ENCODE measurements at regions not wholly inside any gene's neighbourhood (a gene's known extent, or its start where the extent isn't known, plus 50 kb on each side); places are given as distances from the start of the nearest gene placed in this dataset.

DNA sequence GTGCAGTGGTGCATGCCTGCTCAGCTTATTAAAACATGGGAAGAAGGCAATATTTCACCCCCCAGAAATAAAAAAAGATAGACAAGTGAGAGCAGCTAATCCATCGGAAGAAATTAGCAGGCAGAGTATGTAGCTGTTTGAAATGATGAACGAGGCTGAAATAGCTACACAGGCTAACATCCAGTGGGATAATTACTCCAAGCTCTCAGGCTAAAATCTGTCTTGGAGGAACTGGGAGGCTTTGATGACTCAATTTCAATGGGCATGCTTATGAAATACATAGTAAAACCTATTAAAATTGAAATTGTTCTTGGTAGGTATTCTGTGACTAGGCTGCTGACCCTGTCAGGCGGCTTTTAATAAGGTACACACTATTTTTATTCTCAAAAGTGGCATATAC is 84.1 kb upstream of the RRP15 start:
- peaks cover 32% of the 10 kb centered on the region for H3K4me1 ChIP-seq
- DNase-seq (ENCODE audit: low spot score in 2 of 2), result peak; percentile 15 to 61
- H3K36me3 ChIP-seq (replicated peaks), result no peaks in the 10 kb centered on the region
- H3K4me3 ChIP-seq, result peak overlapping the region; percentile 3
- no peaks in the 10 kb centered on the region for H3K27me3 ChIP-seq (ENCODE audit: low read depth)
- no peaks in the 10 kb centered on the region for H3K9me3 ChIP-seq
- in situ Hi-C loops (cut with MboI; ENCODE audit: low sequenced_read_pairs), result no loop called here

DNA sequence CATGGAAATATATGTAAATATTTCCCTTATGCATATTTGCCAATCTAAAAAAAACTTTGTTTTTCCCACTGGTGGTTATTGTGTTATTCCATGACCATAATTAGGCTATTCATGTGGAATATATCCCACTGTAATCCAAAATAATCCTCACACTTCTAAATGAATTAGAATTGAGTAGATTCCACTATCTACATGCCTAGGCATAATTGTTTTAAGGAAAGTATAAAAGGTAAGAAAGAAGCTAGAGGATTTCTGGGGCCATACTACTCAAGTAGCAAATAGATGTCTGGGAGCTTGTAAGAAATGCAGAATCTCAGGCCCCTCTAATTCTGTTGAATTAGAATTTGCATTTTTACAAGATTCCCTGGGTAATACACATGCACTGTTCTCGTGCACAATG is 83.5 kb upstream of the RRP15 start:
- DNase-seq (ENCODE audit: low spot score in 2 of 2), result peak; percentile 26 to 93
- Histone ChIP-seq H3K27me3 (ENCODE audit: low read depth) (no peaks in the 10 kb centered on the region), H3K36me3 (replicated peaks) (no peaks in the 10 kb centered on the region), H3K4me1 (peaks cover 32% of the 10 kb centered on the region), H3K4me3 (no peak overlapping the region), H3K9me3 (no peaks in the 10 kb centered on the region)
- in situ Hi-C loops (cut with MboI; ENCODE audit: low sequenced_read_pairs), result no loop called here

DNA sequence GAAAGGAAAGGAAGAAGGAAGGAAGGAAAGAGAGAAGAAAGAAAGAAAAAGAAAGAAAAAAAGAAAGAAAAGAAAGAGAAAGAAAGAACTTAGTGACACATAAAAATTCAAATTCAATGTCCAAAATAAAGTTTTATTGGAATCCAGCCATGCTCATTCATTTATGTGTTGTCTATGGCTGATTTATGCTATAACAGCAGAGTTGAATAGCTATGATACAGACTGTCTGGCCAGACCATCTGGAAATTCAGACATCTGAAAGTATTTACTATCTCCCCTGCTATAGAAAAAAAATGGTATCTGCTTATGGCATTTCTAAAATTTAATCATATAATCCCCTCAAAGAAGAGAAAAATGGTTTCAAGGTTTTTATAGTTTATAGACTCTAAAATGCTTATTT is 79.4 kb upstream of the RRP15 start:
- Histone ChIP-seq H3K36me3 (replicated peaks) (no peaks in the 10 kb centered on the region), H3K9me3 (no peaks in the 10 kb centered on the region), H3K27me3 (ENCODE audit: low read depth) (no peaks in the 10 kb centered on the region), H3K4me3 (no peak overlapping the region), H3K4me1 (peaks cover 30% of the 10 kb centered on the region)
- no peak for DNase-seq (ENCODE audit: low spot score in 2 of 2)
- in situ Hi-C loops (cut with MboI; ENCODE audit: low sequenced_read_pairs), result no loop called here

DNA sequence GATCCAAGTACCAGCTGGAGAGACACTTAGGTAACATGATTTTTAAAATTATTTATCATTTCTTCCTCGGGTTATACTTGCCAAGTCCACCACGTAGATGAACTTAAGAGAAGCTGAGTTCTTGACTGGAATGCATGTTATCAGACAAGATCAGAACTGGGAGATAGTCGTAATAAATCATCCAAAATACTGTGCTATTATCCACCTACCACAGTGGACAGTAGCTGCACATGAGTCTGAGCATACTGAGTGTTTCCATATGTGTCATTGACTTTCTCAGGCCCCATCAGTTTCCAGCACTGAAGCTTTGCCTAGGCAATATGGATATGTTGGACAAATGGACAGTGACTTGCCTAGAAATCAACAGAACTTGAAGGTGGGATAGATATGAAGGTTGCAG is 77.9 kb upstream of the RRP15 start:
- H3K9me3 ChIP-seq, result no peaks in the 10 kb centered on the region
- in situ Hi-C loops (cut with MboI; ENCODE audit: low sequenced_read_pairs), result no loop called here
- DNase-seq (ENCODE audit: low spot score in 2 of 2), result no peak
- no peaks in the 10 kb centered on the region for H3K27me3 ChIP-seq (ENCODE audit: low read depth)
- H3K36me3 ChIP-seq (replicated peaks), result no peaks in the 10 kb centered on the region
- peaks cover 19% of the 10 kb centered on the region; the same call in 1 of the 2 replicates for H3K4me1 ChIP-seq
- H3K4me3 ChIP-seq, result no peak overlapping the region

DNA sequence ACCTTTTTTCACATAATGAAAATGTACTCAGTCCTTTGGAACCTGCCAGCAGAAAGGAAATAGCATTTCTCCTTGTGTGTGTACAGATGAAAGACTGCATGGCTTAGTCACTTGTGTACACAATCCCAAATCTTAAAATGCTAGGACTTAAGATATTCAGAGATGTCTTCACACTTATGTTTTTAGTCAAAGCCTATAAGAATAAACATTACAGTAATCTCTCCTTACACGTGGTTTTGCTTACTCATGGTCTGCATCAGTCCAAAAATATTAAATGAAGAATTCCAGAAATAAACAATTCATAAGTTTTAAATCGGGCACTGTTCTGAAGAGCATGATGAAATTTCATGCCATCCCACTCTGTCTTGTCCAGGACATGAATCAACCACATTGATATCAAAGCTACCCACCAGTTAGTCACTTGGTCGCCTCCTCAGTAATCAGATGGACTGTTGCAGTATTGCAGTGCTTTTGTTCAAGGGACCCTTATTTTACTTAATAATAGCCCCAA is 75.7 kb upstream of the RRP15 start:
- H3K27me3 ChIP-seq (ENCODE audit: low read depth), result no peaks in the 10 kb centered on the region
- in situ Hi-C loops (cut with MboI; ENCODE audit: low sequenced_read_pairs), result no loop called here
- H3K9me3 ChIP-seq, result no peaks in the 10 kb centered on the region
- H3K4me1 ChIP-seq, result peaks cover 12% of the 10 kb centered on the region; the same call in 1 of the 2 replicates
- H3K36me3 ChIP-seq (replicated peaks), result no peaks in the 10 kb centered on the region
- DNase-seq (ENCODE audit: low spot score in 2 of 2), result peak in 1 of 2 experiments; percentile 51
- H3K4me3 ChIP-seq, result no peak overlapping the region

DNA sequence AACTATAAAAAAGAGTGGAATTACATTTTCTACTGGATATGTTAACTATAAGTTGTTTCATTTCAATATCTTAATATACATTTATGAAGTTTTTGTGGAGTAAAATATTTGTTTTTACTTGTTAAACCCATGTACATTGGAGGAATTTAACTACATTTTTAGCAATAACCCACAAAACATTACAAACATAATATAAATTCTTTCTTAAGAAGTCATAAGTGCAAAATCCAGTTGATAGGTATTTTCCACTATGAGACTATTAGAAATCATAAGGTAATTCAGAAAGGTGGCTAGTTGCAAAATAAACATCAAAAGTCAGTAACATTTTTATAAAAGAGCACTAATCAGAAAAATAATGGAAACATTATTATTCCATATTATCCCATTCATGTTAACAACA is 73.9 kb upstream of the RRP15 start:
- H3K4me3 ChIP-seq, result no peak overlapping the region
- no peak for DNase-seq (ENCODE audit: low spot score in 2 of 2)
- in situ Hi-C loops (cut with MboI; ENCODE audit: low sequenced_read_pairs), result no loop called here
- H3K9me3 ChIP-seq, result no peaks in the 10 kb centered on the region
- H3K36me3 ChIP-seq (replicated peaks), result no peaks in the 10 kb centered on the region
- peaks cover 12% of the 10 kb centered on the region; the same call in 1 of the 2 replicates for H3K4me1 ChIP-seq
- H3K27me3 ChIP-seq (ENCODE audit: low read depth), result no peaks in the 10 kb centered on the region

DNA sequence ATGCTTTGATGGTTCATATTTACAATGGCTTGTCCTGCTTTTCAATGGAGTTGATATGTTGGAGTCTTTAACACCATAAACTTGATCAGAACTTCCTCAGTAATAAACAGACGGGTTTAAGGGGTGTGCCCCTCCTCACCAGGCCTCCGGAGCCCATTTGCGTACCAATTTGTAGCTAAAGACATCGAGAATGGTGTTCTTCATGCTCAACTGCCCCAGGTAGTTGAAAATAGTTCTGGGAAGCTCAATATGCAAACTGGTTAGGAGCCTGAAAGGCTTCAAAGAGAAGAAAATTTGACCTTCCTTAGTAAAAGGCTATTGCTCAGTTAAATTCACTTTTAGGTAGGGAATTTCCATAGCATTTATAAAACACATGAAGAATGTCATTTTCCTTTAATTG is 68.1 kb upstream of the RRP15 start:
- DNase-seq (ENCODE audit: low spot score in 2 of 2), result no peak
- no peaks in the 10 kb centered on the region for H3K27me3 ChIP-seq (ENCODE audit: low read depth)
- no peak overlapping the region for H3K4me3 ChIP-seq
- H3K36me3 ChIP-seq (replicated peaks), result no peaks in the 10 kb centered on the region
- no peaks in the 10 kb centered on the region for H3K9me3 ChIP-seq
- no peaks in the 10 kb centered on the region for H3K4me1 ChIP-seq
- in situ Hi-C loops (cut with MboI; ENCODE audit: low sequenced_read_pairs), result no loop called here

DNA sequence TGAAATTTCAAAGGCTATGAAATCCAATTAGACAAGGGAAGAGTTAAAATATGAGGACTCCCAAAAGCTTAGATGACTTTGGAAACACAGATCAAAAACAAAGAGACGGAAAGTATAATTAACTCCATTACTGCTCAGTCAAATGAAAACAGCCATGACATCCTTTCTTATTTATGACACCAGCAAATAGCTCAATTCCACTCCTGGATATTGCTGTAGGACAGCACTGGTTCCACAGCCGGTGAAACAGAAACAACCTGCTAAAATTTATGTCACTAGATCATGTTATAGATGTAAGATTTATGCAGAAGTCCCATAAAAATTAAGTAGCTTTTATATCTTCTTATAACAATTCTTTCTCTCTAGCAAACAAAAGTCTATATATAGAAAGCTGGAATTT is 65.6 kb upstream of the RRP15 start:
- Histone ChIP-seq H3K9me3 (no peaks in the 10 kb centered on the region), H3K27me3 (ENCODE audit: low read depth) (no peaks in the 10 kb centered on the region), H3K36me3 (replicated peaks) (no peaks in the 10 kb centered on the region), H3K4me3 (no peak overlapping the region), H3K4me1 (peaks cover 8% of the 10 kb centered on the region)
- DNase-seq (ENCODE audit: low spot score in 2 of 2), result no peak
- in situ Hi-C loops (cut with MboI; ENCODE audit: low sequenced_read_pairs), result no loop called here

DNA sequence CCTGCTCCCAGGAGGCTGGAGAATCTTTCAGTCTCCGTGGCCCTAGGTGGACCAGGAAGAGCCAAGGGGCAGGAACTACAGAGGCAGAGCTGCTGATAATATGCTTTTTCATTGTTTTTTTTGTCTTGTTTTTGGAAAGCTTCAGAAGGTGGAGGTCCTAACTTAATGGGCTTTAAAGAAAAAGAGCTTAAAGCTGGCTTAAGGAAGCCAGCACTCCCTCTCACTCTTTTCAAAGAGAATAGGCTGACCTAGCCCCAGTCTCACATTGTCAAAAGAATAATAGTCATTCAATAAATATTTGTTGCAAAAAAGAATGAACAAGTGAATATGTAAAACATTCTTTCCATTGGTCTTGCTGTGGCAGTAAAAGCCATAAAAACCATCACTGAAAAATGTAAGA is 61.0 kb upstream of the RRP15 start:
- Histone ChIP-seq H3K4me3 (no peak overlapping the region), H3K36me3 (replicated peaks) (no peaks in the 10 kb centered on the region), H3K27me3 (ENCODE audit: low read depth) (no peaks in the 10 kb centered on the region), H3K9me3 (no peaks in the 10 kb centered on the region), H3K4me1 (peaks cover 21% of the 10 kb centered on the region)
- DNase-seq (ENCODE audit: low spot score in 2 of 2), result peak; percentile 29 to 96
- in situ Hi-C loops (cut with MboI; ENCODE audit: low sequenced_read_pairs), result no loop called here

DNA sequence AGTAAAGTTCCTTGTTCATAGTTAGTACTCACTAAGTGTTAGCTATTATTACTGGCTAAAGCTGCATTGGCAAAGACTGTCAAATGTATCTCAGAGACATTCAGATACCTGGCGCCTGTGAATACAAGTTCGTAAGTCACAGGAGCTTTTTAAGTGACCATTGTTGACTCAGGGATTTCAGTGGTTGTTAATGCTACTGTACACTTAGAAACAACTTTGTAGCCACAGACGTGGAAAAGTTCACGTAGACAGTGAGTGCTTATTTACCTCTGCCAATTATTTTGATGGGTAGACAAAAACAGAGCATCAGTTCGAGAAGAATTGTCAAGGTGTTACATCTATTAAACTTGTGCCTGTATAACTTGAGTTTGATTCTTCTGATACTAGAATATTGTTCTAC is 59.1 kb upstream of the RRP15 start:
- Histone ChIP-seq H3K36me3 (replicated peaks) (no peaks in the 10 kb centered on the region), H3K27me3 (ENCODE audit: low read depth) (no peaks in the 10 kb centered on the region), H3K4me3 (no peak overlapping the region), H3K4me1 (peaks cover 21% of the 10 kb centered on the region), H3K9me3 (no peaks in the 10 kb centered on the region)
- DNase-seq (ENCODE audit: low spot score in 2 of 2), result no peak
- in situ Hi-C loops (cut with MboI; ENCODE audit: low sequenced_read_pairs), result no loop called here

Data from HAP-1 (cell line).